Ovary (tissue), 7 donors: ENCODE measurements at regions not wholly inside any gene's neighbourhood (a gene's known extent, or its start where the extent isn't known, plus 50 kb on each side); places are given as distances from the start of the nearest gene placed in this dataset.
"Not testable (repeated sequence)": the region's sequence is repeated elsewhere in the genome, so short reads cannot be mapped to it uniquely, and the experiment has no call there.

ENCODE experiments used
- DNase-seq, 5 donors: peaks; one replicate each; pipeline ENCODE4 v3.0.0-alpha.2; 2019 to 2020
- H3K27ac ChIP-seq, 2 donors: fragments of 200-600 bp; one replicate each; pipeline versions ENCODE4 v1.5.1 to v1.8.0; 2019 to 2022
- H3K27me3 ChIP-seq: fragments of 200-600 bp; one replicate; pipeline ENCODE4 v1.8.0; 2022
- H3K36me3 ChIP-seq: fragments of 200-600 bp; sonication (generic); one replicate; pipeline ENCODE4 v1.5.1; 2019
- H3K4me1 ChIP-seq: one replicate; pipeline ENCODE4 v1.8.1; 2013; ENCODE audit warnings: mild to moderate bottlenecking, moderate library complexity; ENCODE audit not compliant: insufficient read depth
- H3K4me3 ChIP-seq: fragments of 200-600 bp; sonication (generic); one replicate; pipeline ENCODE4 v1.5.1; 2017
- H3K9me3 ChIP-seq, 2 donors: fragments of 200-600 bp in 1 of 2; sonication (generic) in 1 of 2; one replicate each; pipeline versions ENCODE4 v1.5.1 to v1.8.1; 2013 to 2019; ENCODE audit warnings: mild to moderate bottlenecking in 1 of 2, moderate library complexity in 1 of 2
- EP300 ChIP-seq: sonication (generic); formaldehyde crosslinking; IDR thresholded peaks from one replicate; pipeline ENCODE4 v1.6.1; 2017; ENCODE audit warnings: antibody characterized with exemption
- POLR2A ChIP-seq: fragments of 450-650 bp; IDR thresholded peaks from one replicate; pipeline ENCODE4 v1.6.1; 2017; ENCODE audit warnings: antibody characterized with exemption, mild to moderate bottlenecking, moderate library complexity
- whole genome bisulfite sequencing, 3 donors: extraction: QIAGEN DNeasy Blood & Tissue Kit in 1 of 3; methylation state at CpG; one replicate each; pipeline versions ENCODE4 v1.1.5 to v1.1.7; 2013 to 2017; 5-methylcytosine and 5-hydroxymethylcytosine counted together
- intact Hi-C, 4 donors: fragments of 100-400 bp; cut with DNase I; formaldehyde crosslinking; loops; one replicate each; pipeline versions ENCODE4 v1.11.0 to v1.15.1; 2022 to 2023
- TF ChIP-seq, protein P1 (sequence below), 3 donors: fragments of 450-650 bp in 2 of 3; fragments of 200-600 bp in 1 of 3; IDR thresholded peaks; one replicate each; pipeline versions ENCODE4 v1.5.1 to v1.8.0; 2016 to 2022; ENCODE audit warnings: antibody characterized with exemption in 3 of 3, mild to moderate bottlenecking in 1 of 3
- donor health status: DM: no; HTN: no; CAD: no; lungs with moderate emphysema.
- donor health status: DM: no; HTN: no; CAD: no.
- donor health status: Bipolar disorder and iron deficiency.
- donor health status: DM: no; HTN: no; CAD: no.
- donor health status: DM: yes; HTN: yes; CAD: no.

DNA sequence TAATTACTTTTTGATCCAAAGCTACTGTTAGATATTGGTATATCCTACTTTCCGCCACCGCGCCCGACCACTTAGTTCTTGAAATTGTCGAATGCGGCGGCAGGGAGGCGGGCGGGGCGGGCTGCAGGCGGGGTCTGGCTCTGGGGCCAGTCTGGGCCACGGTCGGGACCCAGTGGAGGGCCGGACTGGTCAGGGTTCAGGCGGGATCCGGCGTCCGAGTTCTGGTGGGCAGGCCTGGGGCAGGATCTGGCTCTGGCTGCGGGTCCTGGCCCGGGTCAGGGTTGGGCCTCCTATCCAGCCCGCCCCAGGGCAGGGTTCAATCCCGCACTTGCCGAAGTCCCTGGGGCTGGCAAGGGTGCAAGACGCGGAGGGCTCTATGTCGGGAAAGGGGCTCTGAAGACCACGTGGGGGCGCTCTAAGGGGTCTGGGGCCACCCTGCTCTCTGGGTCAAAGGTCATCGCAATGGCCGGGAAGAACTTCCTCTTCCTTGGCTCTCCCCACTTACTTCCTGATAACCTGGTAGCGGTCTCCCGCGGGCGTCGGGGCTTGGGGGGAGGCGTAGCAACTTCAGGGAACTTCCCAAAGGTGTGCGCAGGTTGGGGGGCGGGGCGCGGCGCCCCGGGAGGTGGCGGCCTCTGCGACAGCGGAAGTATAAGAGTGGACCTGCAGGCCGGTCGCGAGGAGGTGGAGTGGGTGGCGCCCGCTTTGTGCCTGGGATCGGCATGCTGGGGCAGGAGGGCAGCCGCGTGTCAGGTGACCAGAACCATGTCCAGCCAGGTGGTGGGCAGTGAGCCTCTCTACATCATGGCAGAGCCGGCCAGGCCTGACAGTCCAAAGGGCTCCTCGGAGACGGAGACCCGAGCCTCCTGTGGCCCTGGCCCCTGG lies 83.4 kb downstream of the MRPL57 start:
- no peak for DNase-seq
- WGBS, 3 donors: 93 to 95% (median 94%) methylated on average over 53 to 57 of the region's 57 CpGs
- Histone ChIP-seq H3K9me3 (no peaks in the 10 kb centered on the region), H3K36me3 (no peaks in the 10 kb centered on the region), H3K27me3 (no peaks in the 10 kb centered on the region), H3K27ac (no peak overlapping the region), H3K4me1 (no peaks in the 10 kb centered on the region), H3K4me3 (no peak overlapping the region)
- intact Hi-C loops: no loop called here
- TF ChIP-seq, protein P1, sequence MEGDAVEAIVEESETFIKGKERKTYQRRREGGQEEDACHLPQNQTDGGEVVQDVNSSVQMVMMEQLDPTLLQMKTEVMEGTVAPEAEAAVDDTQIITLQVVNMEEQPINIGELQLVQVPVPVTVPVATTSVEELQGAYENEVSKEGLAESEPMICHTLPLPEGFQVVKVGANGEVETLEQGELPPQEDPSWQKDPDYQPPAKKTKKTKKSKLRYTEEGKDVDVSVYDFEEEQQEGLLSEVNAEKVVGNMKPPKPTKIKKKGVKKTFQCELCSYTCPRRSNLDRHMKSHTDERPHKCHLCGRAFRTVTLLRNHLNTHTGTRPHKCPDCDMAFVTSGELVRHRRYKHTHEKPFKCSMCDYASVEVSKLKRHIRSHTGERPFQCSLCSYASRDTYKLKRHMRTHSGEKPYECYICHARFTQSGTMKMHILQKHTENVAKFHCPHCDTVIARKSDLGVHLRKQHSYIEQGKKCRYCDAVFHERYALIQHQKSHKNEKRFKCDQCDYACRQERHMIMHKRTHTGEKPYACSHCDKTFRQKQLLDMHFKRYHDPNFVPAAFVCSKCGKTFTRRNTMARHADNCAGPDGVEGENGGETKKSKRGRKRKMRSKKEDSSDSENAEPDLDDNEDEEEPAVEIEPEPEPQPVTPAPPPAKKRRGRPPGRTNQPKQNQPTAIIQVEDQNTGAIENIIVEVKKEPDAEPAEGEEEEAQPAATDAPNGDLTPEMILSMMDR (IDR thresholded peaks at IDR 0.05): no peak
- TF ChIP-seq EP300: no peak
- no peak for TF ChIP-seq POLR2A

DNA sequence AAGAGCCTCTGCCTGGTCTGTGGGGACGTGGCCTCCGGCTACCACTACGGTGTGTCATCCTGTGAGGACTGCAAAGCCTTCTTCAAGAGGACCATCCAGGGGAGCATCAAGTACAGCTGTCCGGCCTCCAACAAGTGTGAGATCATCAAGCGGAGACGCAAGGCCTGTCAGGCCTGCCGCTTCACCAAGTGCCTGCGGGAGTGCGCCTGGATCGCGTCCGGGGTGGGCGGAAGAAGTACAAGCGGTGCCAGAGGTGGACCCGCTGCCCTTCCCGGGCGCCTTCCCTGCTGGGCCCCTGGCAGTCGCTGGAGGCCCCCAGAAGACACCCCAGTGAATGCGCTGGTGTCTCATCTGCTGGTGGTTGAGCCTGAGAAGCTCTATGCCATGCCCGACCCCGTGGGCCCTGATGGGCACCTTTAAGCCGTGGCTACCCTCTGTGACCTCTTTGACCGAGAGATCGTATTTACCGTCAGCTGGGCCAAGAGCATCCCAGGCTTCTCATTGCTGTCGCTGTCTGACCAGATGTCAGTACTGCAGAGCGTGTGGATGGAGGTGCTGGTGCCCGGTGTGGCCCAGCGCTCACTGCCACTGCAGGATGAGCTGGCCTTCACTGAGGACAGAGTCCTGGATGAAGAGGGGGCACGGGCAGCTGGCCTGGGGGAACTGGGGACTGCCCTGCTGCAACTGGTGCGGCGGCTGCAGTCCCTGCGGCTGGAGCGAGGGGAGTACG lies 84.3 kb downstream of the MRPL57 start:
- H3K27me3 ChIP-seq, H3K27ac ChIP-seq, H3K9me3 ChIP-seq, DNase-seq, intact Hi-C loops, H3K4me1 ChIP-seq, H3K36me3 ChIP-seq, H3K4me3 ChIP-seq: not testable (repeated sequence)
- WGBS, 3 donors: 95 to 98% (median 96%) methylated on average over 34 to 35 of the region's 35 CpGs

DNA sequence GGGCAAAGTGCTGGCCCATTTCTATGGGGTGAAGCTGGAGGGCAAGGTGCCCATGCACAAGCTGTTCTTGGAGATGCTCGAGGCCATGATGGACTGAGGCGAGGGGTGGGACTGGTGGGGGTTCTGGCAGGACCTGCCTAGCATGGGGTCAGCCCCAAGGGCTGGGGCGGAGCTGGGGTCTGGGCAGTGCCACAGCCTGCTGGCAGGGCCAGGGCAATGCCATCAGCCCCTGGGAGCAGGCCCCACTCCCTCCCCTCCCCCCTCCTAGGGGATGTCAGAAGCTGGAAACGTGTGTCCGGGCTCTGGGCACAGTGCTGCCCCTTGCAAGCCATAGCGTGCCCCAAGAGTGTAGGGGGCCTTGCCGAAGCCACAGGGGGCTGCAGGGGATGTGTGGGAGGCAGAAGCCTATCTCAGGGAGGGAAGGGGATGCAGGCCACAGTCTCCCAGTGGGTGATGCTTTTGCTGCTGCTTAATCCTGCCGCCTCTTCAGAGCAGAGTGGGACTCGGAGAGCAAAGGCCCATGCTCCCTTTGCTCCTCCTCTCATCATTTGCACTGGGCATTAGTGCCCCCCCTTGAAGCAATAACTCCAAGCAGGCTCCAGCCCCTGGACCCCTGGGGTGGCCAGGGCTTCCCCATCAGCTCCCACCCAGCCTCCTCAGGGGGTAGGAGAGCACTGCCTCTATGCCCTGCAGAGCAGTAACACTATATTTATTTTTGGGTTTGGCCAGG lies 85.2 kb downstream of the MRPL57 start:
- WGBS, 3 donors: 69 to 71% (median 69%) methylated on average over 2 to 3 of the region's 9 CpGs
- DNase-seq, H3K27ac ChIP-seq, H3K27me3 ChIP-seq, H3K9me3 ChIP-seq, H3K4me3 ChIP-seq, intact Hi-C loops, H3K36me3 ChIP-seq, H3K4me1 ChIP-seq: not testable (repeated sequence)

DNA sequence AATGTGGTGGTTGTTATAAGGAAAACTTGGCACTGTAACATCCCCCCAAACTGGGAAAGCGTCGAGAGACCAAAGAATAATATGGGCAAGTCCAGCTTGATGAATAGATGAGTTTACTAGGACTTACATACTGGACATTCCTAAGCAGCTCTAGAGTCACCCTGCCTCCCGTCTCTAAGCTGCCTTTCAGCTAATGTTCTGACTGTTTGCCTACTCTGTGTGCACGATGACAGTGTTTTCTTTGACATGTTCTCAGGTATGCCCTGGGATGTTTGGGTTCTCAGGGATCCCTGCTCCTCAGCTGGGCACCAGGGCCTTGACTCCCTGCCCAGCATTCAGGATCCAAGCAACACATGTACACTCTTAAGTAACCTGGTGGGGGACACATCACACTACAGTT lies 87.5 kb downstream of the MRPL57 start:
- WGBS, 3 donors: 27 to 57% (median 41%) methylated on average over 3 to 4 of the region's 4 CpGs
- intact Hi-C loops, H3K27ac ChIP-seq: not testable (repeated sequence)

DNA sequence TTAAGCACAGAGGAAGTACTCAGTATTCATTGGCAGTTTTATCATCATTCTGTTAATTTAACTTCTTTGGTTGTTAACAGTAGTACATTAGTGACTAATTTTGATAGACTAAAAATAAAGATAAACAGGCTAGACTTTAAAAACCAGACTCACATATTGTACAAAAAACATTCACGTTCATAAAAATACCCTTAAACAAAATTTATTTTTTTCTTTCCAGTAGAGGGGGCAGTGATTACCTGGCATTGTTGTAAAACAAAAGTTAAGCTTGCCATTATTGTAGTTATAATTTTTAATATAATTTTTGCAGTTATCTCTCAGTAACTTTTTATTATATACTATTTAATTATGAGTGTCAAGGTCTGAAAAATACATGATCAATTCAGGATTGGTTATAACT lies 92.0 kb downstream of the MRPL57 start:
- H3K4me1 ChIP-seq, H3K36me3 ChIP-seq, H3K9me3 ChIP-seq, H3K4me3 ChIP-seq, DNase-seq, H3K27me3 ChIP-seq, intact Hi-C loops, H3K27ac ChIP-seq: not testable (repeated sequence)
- 0 to 3% (median 2%) methylated on average over 1 of the region's 1 CpG for WGBS, 3 donors

More for the DNA sequence above, 87.5 kb downstream of the MRPL57 start:
- not testable (repeated sequence) for H3K27me3 ChIP-seq, DNase-seq, H3K4me1 ChIP-seq, H3K4me3 ChIP-seq, H3K36me3 ChIP-seq, H3K9me3 ChIP-seq

DNA sequence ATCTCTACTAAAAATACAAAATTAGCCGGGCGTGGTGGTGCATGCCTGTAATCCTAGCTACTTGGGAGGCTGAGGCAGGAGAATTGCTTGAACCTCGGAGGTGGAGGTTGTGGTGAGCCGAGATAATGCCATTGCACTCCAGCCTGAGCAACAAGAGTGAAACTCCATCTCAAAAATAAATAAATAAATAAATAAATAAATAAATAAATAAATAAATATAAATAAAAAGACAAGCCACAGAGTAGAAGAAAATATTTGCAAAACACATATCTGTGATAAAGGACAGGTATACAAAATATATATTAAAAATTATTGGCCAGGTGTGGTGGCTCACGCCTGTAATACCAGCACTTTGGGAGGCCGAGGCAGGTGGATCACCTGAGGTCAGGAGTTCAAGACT lies 96.0 kb downstream of the MRPL57 start:
- intact Hi-C loops: loop anchor here in 1 of 4 donors (10.0 kb wide), 1 partner anchor 1728 kb away; no protein-coding TSS in a partner anchor

DNA sequence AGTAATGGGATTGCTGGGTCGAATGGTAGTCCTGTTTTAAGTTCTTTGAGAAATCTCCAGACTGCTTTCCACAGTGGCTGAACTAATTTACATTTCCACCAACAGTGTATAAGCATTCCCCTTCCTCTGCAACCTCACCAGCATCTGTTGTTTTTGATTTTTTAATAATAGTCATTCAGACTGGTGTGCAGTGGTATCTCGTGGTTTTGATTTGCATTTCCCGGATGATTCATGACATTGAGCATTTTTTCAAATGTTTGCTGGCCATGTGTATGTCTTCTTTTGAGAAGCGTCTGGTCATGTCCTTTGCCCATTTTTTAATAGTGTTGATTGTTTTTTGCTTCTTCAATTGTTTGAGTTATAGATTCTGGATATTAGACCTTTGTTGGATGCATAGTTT lies 98.0 kb downstream of the MRPL57 start:
- not testable (repeated sequence) for H3K9me3 ChIP-seq, H3K36me3 ChIP-seq, H3K4me1 ChIP-seq, H3K27ac ChIP-seq, H3K4me3 ChIP-seq, DNase-seq, H3K27me3 ChIP-seq
- intact Hi-C loops: loop anchor here in 1 of 4 donors (10.0 kb wide), 1 partner anchor 1730 kb away; no protein-coding TSS in a partner anchor
- WGBS, 3 donors: 69 to 73% (median 70%) methylated on average over 4 of the region's 4 CpGs

More for the DNA sequence above, 96.0 kb downstream of the MRPL57 start:
- 91 to 94% (median 93%) methylated on average over 6 of the region's 6 CpGs for whole genome bisulfite sequencing, 3 donors
- H3K9me3 ChIP-seq, DNase-seq, H3K36me3 ChIP-seq, H3K27ac ChIP-seq, H3K27me3 ChIP-seq, H3K4me3 ChIP-seq, H3K4me1 ChIP-seq: not testable (repeated sequence)
